MM.1S (cell line): ENCODE measurements at regions not wholly inside any gene's neighbourhood (a gene's known extent, or its start where the extent isn't known, plus 50 kb on each side); places are given as distances from the start of the nearest gene placed in this dataset.

Source experiments
- DNase-seq: peaks from one replicate; pipeline ENCODE4 v3.0.0-alpha.2; 2015
- H2AFZ ChIP-seq: fragments of 300-600 bp; sonication (generic); 2 replicates; pipeline ENCODE4 v1.6.0; 2016; ENCODE audit warnings: antibody characterized with exemption, low read length
- H3F3A ChIP-seq: fragments of 300-600 bp; sonication (generic); 2 replicates; pipeline ENCODE4 v1.6.1; 2016; ENCODE audit warnings: mild to moderate bottlenecking, antibody characterized with exemption, low read length, moderate library complexity, mixed read lengths; ENCODE audit not compliant: insufficient read depth
- H3K27ac ChIP-seq: fragments of 300-600 bp; sonication (generic); 2 replicates; pipeline ENCODE4 v1.5.1; 2016; ENCODE audit warnings: mild to moderate bottlenecking, low read length
- H3K27me3 ChIP-seq: fragments of 300-600 bp; sonication (generic); replicated peaks from 2 replicates; pipeline ENCODE4 v1.6.0; 2016; ENCODE audit warnings: low read length; ENCODE audit not compliant: insufficient read depth
- H3K36me3 ChIP-seq: fragments of 300-600 bp; sonication (generic); replicated peaks from 2 replicates; pipeline ENCODE4 v1.6.1; 2016; ENCODE audit warnings: mild to moderate bottlenecking, low read length, mixed read lengths; ENCODE audit not compliant: insufficient read depth
- H3K4me1 ChIP-seq: fragments of 300-600 bp; sonication (generic); 2 replicates; pipeline ENCODE4 v1.6.1; 2016; ENCODE audit warnings: low read length, mixed read lengths
- H3K4me2 ChIP-seq: fragments of 300-600 bp; sonication (generic); 2 replicates; pipeline ENCODE4 v1.6.0; 2016; ENCODE audit warnings: low read depth, low read length
- H3K4me3 ChIP-seq: fragments of 300-600 bp; sonication (generic); 2 replicates; pipeline ENCODE4 v1.5.1; 2016; ENCODE audit warnings: low read length, mixed read lengths
- H3K79me2 ChIP-seq: fragments of 300-600 bp; sonication (generic); 2 replicates; pipeline ENCODE4 v1.6.1; 2016; ENCODE audit warnings: mixed run types, low read length, mixed read lengths
- H3K9ac ChIP-seq: fragments of 300-600 bp; sonication (generic); 2 replicates; pipeline ENCODE4 v1.6.1; 2016; ENCODE audit warnings: low read length, mixed read lengths
- H3K9me2 ChIP-seq: fragments of 300-600 bp; sonication (generic); replicated peaks from 2 replicates; pipeline ENCODE4 v1.6.1; 2016; ENCODE audit warnings: mild to moderate bottlenecking, low read length, mixed read lengths; ENCODE audit not compliant: insufficient read depth
- H3K9me3 ChIP-seq: fragments of 300-600 bp; sonication (generic); replicated peaks from 2 replicates; pipeline ENCODE4 v1.6.1; 2016; ENCODE audit warnings: mild to moderate bottlenecking, low read length, mixed read lengths; ENCODE audit not compliant: insufficient read depth
- H4K20me1 ChIP-seq: fragments of 300-600 bp; sonication (generic); 2 replicates; pipeline ENCODE4 v1.6.1; 2016; ENCODE audit warnings: mild to moderate bottlenecking, low read length, moderate library complexity, mixed read lengths; ENCODE audit not compliant: insufficient read depth
- EZH2 ChIP-seq: fragments of 300-600 bp; sonication (generic); optimal IDR thresholded peaks from 2 replicates; pipeline ENCODE3; 2017; ENCODE audit warnings: low read depth, mild to moderate bottlenecking, antibody characterized with exemption, low read length, mixed read lengths
- EZH2phosphoT487 ChIP-seq: fragments of 300-600 bp; sonication (generic); IDR thresholded peaks from 2 replicates; pipeline ENCODE4 v1.6.1; 2018; ENCODE audit warnings: antibody characterized with exemption, low read length
- TF ChIP-seq, protein P1 (sequence below): fragments of 300-600 bp; sonication (generic); IDR thresholded peaks from 2 replicates; pipeline ENCODE4 v1.5.1; 2016; ENCODE audit warnings: antibody characterized with exemption, low read length, mixed read lengths

DNA sequence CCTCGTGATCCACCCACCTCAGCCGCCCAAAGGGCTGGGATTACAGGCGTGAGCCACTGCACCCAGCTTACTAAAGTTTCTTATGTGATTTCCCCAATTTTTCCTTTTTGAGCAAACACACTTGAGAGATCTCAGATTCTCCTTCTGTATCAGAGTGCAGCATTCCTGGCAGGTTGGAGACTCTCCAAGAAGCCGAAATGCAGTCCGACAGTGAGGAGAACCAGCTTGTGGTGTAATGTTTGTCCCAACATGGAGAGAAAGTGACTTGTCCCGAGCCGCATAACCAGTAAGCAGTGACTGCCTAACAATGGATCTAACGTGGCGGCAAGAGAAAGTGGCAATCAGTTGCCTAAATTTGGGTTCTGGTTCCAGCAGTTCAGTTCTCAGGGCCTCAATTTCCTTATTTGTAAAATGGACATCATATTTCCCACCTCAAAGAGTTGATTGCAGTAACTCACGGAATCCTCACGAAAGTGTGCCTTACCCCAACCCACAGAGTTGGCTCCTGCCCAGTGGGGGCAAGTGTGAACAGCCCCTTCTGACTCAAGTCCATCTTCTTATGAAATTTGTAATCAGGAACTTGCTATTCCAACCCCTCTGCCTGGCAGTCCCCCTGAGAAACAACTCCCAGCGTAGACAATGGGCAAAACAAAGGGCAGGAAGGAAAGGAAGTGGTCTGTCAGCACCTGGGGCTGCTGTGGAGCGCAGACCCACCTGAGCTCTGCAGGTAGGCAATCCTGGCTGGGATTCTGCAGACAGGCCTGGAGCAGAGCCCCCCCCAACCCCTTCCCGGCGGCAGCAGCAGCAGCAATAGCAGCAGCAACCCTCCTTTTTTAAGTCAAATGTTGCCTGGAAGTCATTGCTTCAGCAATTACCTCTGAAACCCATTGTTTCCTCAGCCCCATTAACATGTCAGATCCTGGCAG lies 223.6 kb upstream of the POU3F1 start:
- Histone ChIP-seq H3F3A (no peaks in the 10 kb centered on the region), H3K4me2 (no peak overlapping the region), H4K20me1 (no peaks in the 10 kb centered on the region), H3K27ac (no peak overlapping the region), H3K79me2 (no peaks in the 10 kb centered on the region), H3K9ac (no peak overlapping the region), H3K27me3 (no peaks in the 10 kb centered on the region), H2AFZ (no peak overlapping the region), H3K9me2 (no peaks in the 10 kb centered on the region), H3K36me3 (no peaks in the 10 kb centered on the region), H3K9me3 (no peaks in the 10 kb centered on the region), H3K4me3 (no peak overlapping the region), H3K4me1 (no peaks in the 10 kb centered on the region)
- DNase-seq = no peak
- no peak for TF ChIP-seq EZH2phosphoT487
- TF ChIP-seq, protein P1, sequence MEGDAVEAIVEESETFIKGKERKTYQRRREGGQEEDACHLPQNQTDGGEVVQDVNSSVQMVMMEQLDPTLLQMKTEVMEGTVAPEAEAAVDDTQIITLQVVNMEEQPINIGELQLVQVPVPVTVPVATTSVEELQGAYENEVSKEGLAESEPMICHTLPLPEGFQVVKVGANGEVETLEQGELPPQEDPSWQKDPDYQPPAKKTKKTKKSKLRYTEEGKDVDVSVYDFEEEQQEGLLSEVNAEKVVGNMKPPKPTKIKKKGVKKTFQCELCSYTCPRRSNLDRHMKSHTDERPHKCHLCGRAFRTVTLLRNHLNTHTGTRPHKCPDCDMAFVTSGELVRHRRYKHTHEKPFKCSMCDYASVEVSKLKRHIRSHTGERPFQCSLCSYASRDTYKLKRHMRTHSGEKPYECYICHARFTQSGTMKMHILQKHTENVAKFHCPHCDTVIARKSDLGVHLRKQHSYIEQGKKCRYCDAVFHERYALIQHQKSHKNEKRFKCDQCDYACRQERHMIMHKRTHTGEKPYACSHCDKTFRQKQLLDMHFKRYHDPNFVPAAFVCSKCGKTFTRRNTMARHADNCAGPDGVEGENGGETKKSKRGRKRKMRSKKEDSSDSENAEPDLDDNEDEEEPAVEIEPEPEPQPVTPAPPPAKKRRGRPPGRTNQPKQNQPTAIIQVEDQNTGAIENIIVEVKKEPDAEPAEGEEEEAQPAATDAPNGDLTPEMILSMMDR = no peak

DNA sequence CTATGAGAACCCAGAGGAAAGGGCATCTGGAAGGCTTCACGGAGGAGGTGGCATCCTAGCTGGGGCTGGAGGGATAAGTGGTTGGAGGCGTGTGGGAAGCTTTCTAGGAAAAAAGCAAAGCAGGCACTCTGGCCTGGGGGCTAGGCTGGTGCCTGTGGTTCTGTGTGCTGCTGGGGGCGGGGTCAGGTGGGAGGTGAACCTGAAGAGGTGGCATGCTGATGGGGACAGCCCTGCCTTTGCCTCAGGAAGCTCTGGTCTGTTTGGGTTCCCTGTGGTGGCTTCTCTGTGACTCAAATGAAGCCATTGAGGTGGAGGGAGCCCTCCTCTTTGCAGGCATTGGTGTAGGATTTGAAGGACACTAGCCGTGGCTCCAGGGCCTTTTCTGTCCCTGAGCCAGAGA lies 221.6 kb upstream of the POU3F1 start:
- no peaks in the 10 kb centered on the region for H3K9me3 ChIP-seq
- no peak overlapping the region for H3K4me3 ChIP-seq
- DNase-seq = no peak
- no peak overlapping the region for H3K27ac ChIP-seq
- no peaks in the 10 kb centered on the region for H3F3A ChIP-seq
- no peaks in the 10 kb centered on the region for H3K79me2 ChIP-seq
- H4K20me1 ChIP-seq = no peaks in the 10 kb centered on the region
- no peaks in the 10 kb centered on the region for H3K36me3 ChIP-seq
- no peak overlapping the region for H3K4me2 ChIP-seq
- no peak for TF ChIP-seq EZH2
- no peak for TF ChIP-seq EZH2phosphoT487
- TF ChIP-seq, protein P1 = no peak
- no peaks in the 10 kb centered on the region for H3K27me3 ChIP-seq
- no peaks in the 10 kb centered on the region for H3K4me1 ChIP-seq
- H2AFZ ChIP-seq = no peak overlapping the region
- H3K9me2 ChIP-seq = no peaks in the 10 kb centered on the region
- no peak overlapping the region for H3K9ac ChIP-seq

DNA sequence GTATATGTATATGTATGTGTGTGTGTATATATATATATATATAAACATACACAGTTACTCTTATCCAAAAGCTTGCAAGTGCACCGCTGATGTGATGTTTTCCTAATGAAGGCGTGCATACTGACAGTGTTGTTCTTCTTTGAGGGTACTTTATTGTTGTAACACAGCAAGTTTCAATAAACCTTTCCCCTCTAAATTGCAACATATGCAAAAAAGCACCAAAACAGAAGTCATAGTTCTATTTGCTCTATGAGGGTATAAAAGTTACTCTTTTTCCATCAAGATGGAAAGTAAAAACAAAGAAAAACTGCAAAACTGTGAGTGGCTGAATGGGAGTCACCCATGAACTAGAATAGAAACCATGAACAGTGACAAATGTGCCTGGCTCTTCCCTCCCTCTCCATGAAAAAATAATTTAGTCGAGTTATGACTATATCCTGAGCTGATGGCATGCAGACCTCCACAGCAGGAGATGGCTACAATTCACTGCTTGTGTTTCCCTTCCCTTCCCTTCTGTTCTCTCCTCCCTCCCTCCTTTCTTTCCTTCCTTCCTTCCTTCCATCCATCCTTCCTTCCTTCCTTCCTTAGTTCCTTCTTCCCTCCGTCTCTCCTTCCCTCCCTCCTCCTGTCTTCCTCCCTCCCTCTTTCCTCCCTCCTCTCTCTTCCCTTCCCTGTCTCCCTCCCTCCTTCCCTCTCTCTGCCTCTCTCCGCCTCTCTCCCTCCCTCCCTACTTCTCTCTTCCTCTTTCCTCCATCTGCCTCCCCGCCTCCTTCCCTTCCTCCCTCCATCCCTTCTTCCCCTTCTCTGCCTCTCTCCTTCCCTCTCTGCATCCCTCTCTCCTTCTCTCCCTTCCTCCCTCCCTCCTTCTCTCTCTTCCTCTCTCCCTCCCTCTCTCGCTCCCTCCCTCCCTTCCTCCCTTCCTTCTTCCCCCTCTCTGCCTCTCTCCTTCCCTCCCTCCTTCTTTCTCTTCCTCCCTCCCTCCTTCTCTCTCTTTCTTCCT lies 220.7 kb upstream of the POU3F1 start:
- H2AFZ ChIP-seq = no peak overlapping the region
- H3F3A ChIP-seq = no peaks in the 10 kb centered on the region
- H3K9ac ChIP-seq = no peak overlapping the region
- no peaks in the 10 kb centered on the region for H3K36me3 ChIP-seq
- no peaks in the 10 kb centered on the region for H3K9me3 ChIP-seq
- H3K4me1 ChIP-seq = no peaks in the 10 kb centered on the region
- no peak overlapping the region for H3K27ac ChIP-seq
- no peak overlapping the region for H3K4me3 ChIP-seq
- H3K79me2 ChIP-seq = no peaks in the 10 kb centered on the region
- H3K4me2 ChIP-seq = no peak overlapping the region
- H4K20me1 ChIP-seq = no peaks in the 10 kb centered on the region
- TF ChIP-seq EZH2 (no peak), EZH2phosphoT487 (no peak)
- TF ChIP-seq, protein P1 = no peak
- H3K27me3 ChIP-seq = no peaks in the 10 kb centered on the region
- no peaks in the 10 kb centered on the region for H3K9me2 ChIP-seq
- DNase-seq = no peak
